ENCODE measurements at regions not wholly inside any gene's neighbourhood (a gene's known extent, or its start where the extent isn't known, plus 50 kb on each side); places are given as distances from the start of the nearest gene placed in this dataset.

DNA sequence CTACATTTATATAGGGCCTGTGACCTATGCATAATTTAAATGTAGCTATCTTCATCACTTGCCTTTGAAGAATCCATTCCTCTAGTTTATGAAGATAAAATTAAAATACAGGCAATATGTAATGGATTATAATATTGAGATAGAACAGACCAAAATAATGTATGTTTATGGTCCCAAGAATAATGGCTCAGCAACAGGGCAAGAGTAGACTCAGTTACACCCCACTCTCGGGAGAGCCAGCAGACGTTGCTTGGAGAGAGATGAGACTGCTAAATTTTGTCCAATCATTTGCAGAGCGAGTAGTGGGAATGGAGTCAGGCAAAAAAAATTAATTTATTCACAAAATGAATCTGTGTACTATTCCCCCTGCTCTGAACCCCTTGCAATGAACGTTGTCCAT is 223.2 kb upstream of the FAT4 start:
- TF ChIP-seq, protein P1, sequence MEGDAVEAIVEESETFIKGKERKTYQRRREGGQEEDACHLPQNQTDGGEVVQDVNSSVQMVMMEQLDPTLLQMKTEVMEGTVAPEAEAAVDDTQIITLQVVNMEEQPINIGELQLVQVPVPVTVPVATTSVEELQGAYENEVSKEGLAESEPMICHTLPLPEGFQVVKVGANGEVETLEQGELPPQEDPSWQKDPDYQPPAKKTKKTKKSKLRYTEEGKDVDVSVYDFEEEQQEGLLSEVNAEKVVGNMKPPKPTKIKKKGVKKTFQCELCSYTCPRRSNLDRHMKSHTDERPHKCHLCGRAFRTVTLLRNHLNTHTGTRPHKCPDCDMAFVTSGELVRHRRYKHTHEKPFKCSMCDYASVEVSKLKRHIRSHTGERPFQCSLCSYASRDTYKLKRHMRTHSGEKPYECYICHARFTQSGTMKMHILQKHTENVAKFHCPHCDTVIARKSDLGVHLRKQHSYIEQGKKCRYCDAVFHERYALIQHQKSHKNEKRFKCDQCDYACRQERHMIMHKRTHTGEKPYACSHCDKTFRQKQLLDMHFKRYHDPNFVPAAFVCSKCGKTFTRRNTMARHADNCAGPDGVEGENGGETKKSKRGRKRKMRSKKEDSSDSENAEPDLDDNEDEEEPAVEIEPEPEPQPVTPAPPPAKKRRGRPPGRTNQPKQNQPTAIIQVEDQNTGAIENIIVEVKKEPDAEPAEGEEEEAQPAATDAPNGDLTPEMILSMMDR (IDR thresholded peaks at IDR 0.05; ENCODE audit: control extremely low read depth, extremely low read depth, low read depth, missing control alignments), result no peak
- CTCF ChIA-PET, result interaction anchor here (1.0 to 1.9 kb wide), 3 partner anchors 11 to 63 kb away, joined by 3 to 4 read pairs (median 3); no protein-coding TSS in a partner anchor
- POLR2A ChIA-PET, result no interaction called here
- DNase-seq (ENCODE audit: extremely low spot score), result no peak

DNA sequence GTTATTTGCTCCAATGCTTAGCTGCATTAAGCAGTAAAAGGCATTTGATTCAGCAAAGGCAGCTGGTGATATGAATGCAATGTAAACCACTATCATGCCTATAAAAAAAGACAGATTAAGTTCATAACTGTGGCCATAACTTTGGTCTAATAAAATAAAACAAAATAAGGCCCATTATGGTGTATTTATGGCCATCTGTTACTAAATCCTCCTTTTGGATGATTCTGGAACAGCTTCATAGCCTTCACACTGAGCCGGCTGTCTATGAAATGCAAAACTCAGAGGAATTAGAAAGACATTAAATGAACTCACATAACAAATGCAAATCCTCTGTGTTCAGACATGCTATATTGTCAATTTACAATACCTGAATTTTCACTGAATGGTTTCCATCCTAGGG is 223.7 kb upstream of the FAT4 start:
- TF ChIP-seq, protein P1 (IDR thresholded peaks at IDR 0.05; ENCODE audit: control extremely low read depth, extremely low read depth, low read depth, missing control alignments), result no peak
- CTCF ChIA-PET, result interaction anchor here (1.0 to 1.9 kb wide), 3 partner anchors 11 to 62 kb away, joined by 3 to 4 read pairs (median 3); no protein-coding TSS in a partner anchor

DNA sequence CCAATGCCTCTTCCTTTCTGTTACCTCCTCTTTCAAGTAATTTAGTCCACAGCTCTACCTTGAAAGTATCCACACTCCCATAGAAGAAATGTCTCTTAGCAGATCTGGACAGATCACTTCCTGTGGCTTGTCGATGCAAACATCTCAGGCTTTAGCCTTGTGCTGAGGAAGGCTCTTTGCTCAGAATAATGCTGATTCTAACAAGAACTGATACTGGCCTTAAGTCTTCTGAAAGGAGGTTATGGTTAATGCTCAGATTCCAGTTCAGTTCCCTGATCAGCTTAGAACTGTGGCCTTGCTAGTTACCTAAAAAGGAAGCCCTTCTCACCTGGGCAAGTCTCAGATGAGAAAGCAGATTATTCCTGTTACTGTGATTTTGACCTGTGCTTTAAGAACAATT is 230.1 kb upstream of the FAT4 start:
- no peak for DNase-seq (ENCODE audit: extremely low spot score)
- TF ChIP-seq, protein P1 (IDR thresholded peaks at IDR 0.05; ENCODE audit: control extremely low read depth, extremely low read depth, low read depth, missing control alignments), result no peak
- ChIA-PET CTCF (interaction anchor here (0.8 kb wide), 1 partner anchor 18 kb away, joined by 3 read pairs; no protein-coding TSS in a partner anchor), POLR2A (no interaction called here)

More for the DNA sequence above, 223.7 kb upstream of the FAT4 start:
- POLR2A ChIA-PET, result no interaction called here
- no peak for DNase-seq (ENCODE audit: extremely low spot score)

DNA sequence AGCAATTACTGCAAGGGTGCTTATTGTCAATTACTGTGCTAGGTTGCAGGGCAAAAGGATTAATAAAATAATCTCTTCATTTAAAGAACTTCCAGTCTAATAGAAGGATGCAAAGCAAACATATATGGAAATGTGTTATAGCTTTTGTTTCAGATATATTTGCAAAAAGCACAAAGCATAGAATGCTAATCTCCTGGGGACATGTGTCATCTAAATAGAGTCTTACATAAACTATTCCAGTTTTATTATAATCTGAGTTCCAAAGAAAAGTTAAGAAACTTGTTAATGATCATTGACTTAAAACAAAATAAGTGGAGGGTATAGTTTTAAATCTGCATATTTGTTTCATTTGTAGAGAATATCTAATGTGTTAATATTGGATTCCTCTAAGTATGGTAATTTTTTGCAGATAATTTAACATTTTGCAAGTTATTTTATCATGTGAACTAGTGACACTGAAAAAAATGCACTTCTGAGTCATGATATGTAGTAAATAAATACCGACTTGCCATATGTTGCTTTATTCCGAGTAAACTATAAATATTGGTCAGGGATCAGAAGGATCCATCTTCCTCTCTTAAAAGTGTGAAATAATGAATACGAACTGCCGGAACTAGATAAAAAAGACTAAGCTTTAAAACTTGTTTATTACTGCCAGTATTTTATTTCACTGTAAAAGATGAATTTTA is 231.9 kb upstream of the FAT4 start:
- POLR2A ChIA-PET, result no interaction called here
- TF ChIP-seq, protein P1 (IDR thresholded peaks at IDR 0.05; ENCODE audit: control extremely low read depth, extremely low read depth, low read depth, missing control alignments), result no peak
- DNase-seq (ENCODE audit: extremely low spot score), result no peak

DNA sequence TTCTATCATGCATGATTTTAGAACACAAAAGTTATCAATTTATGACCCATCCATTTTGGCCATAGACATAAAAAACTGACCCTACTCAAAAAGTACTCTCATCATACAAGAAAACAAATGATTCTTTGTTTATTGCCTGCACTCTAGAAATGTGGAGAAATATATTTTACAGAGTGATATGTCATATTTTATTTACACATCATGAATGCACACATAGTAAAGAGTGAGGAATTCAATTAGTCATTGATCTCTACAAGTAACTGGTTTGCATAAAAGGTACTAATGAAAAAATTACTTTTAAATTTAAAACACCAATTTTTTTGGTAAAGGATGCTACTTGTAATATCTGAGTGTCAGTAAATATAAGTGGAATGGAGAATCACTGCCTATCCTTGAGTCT is 242.5 kb upstream of the FAT4 start:
- TF ChIP-seq, protein P1 (IDR thresholded peaks at IDR 0.05; ENCODE audit: control extremely low read depth, extremely low read depth, low read depth, missing control alignments), result no peak
- DNase-seq (ENCODE audit: extremely low spot score), result no peak
- ChIA-PET POLR2A (no interaction called here), CTCF (no interaction called here)

More for the DNA sequence above, 231.9 kb upstream of the FAT4 start:
- CTCF ChIA-PET, result no interaction called here

DNA sequence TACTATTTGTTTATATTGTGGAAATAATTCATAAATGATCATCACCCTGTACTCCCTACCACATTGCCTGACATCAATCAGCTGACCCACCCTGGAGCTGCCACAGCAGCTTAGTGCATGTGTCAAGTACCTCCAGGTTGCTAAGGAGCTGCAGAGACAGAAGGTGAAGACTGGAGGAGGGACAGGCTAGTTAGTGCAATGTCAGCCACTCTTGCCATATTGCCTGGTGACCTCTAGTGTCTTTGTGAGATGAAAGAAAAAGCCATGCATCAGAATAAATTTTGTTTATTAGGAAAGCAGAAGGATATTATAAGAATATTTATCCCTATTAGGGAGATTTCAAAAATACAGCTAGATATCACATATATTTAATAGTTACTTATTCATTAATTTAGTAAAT is 243.9 kb upstream of the FAT4 start:
- TF ChIP-seq, protein P1 (IDR thresholded peaks at IDR 0.05; ENCODE audit: control extremely low read depth, extremely low read depth, low read depth, missing control alignments), result no peak
- no peak for DNase-seq (ENCODE audit: extremely low spot score)
- CTCF ChIA-PET, result interaction anchor here (1.3 kb wide), 1 partner anchor 11 kb away, joined by 3 read pairs; no protein-coding TSS in a partner anchor
- POLR2A ChIA-PET, result no interaction called here

Measured in GM10248 (cell line).